Thyroid gland (tissue), 4 donors: ENCODE measurements at regions not wholly inside any gene's neighbourhood (a gene's known extent, or its start where the extent isn't known, plus 50 kb on each side); places are given as distances from the start of the nearest gene placed in this dataset.

ENCODE experiments used
- CTCF ChIP-seq, 6 experiments: fragments of 200-600 bp in 3 of 6; fragments of 450-650 bp in 3 of 6; sonication (generic) in 3 of 6; IDR thresholded peaks; one replicate each; pipeline ENCODE4 v1.5.1; 2016 to 2019; ENCODE audit warnings: antibody characterized with exemption in 6 of 6, mild to moderate bottlenecking in 2 of 6, inconsistent platforms in 1 of 6, moderate library complexity in 1 of 6
- POLR2A ChIP-seq, 2 donors: fragments of 450-650 bp; IDR thresholded peaks; one replicate each; pipeline ENCODE4 v1.6.1; 2017; ENCODE audit warnings: antibody characterized with exemption in 2 of 2, mild to moderate bottlenecking in 2 of 2, moderate library complexity in 1 of 2

DNA sequence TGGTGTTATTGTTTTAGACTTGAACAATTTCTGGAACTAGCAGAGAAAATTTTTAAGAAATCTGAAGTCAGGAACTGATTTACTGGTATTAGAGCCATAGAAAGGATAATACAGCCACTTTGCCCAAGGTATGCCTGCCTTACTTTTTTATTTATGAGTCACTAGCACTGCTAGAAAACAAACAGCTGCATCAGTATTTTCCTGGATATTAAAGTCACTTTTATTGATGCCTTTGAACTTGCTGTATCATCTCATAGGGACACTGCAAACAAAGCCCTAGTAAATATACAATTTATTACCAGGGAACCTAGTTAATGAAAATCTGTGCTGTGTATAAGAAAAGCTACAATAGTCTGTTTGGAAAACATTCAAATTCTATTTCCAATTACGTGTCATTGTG is 490.8 kb upstream of the TMPRSS15 start:
- TF ChIP-seq POLR2A (IDR thresholded peaks at IDR 0.05) (no peak), CTCF (IDR thresholded peaks at IDR 0.05) (no peak)
